ENCODE measurements at regions not wholly inside any gene's neighbourhood (a gene's known extent, or its start where the extent isn't known, plus 50 kb on each side); places are given as distances from the start of the nearest gene placed in this dataset.

DNA sequence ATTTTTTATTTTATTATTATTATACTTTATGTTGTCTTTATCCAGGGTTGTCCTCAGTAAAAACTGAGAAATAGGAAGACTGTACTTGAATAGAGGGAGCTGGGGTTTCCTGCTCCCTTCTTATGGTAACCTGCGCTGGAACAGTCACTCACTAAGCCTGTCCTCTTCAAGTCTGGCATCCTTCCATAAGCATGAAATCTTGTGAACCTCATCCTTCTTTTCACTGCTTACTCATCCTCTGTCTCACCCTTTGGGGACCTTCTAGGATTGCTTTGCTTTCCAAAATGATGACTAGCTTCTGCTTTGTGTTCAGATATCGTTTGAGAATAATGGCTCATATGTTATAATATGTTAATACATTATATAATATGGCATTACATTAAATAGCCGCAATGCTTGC is 90.6 kb downstream of the C6orf118 start:
- no CpG with 5 or more reads among the region's 3 CpGs for WGBS (ENCODE audit: extremely low coverage, insufficient read length, low lambda C conversion rate)
- Mint-ChIP-seq H3K27ac (no peak overlapping the region), H3K36me3 (ENCODE audit: insufficient read depth in 1 of 3, low read depth in 3 of 3) (no peaks in the 10 kb centered on the region), H3K4me1 (0 out of 4 replicates have a peak, but pooled peaks cover 0 to 3% of the 10 kb centered on the region in 2 experiments), H3K27me3 (ENCODE audit: low read depth) (no peaks in the 10 kb centered on the region), H3K4me3 (no peak overlapping the region), H3K9me3 (no peaks in the 10 kb centered on the region; a peak in 1 of 5 replicates)
- no peak overlapping the region for H3K18ac ChIP-seq (ENCODE audit: insufficient read length, low read depth, low read length)
- no peak overlapping the region for H2BK120ac ChIP-seq (ENCODE audit: low read depth, low read length, poor library complexity, severe bottlenecking)
- H2BK15ac ChIP-seq (ENCODE audit: low read depth, low read length) = no peak overlapping the region
- H3K9ac ChIP-seq (ENCODE audit: extremely low read depth, insufficient read length, low read length) = no peak overlapping the region
- no peaks in the 10 kb centered on the region for H3K79me1 ChIP-seq (ENCODE audit: insufficient read depth, low read depth, low read length, poor library complexity, severe bottlenecking)
- H3K4me1 ChIP-seq (ENCODE audit: insufficient read depth, low read length) = no peaks in the 10 kb centered on the region
- no peak overlapping the region for H2BK5ac ChIP-seq (ENCODE audit: insufficient read length, low read length)
- H3K14ac ChIP-seq (ENCODE audit: insufficient read depth, low read length) = no peak overlapping the region
- no peak overlapping the region for H3K23ac ChIP-seq (ENCODE audit: insufficient read length, low read depth, low read length)
- no peak overlapping the region for H3K4me2 ChIP-seq (ENCODE audit: insufficient read depth, insufficient read length, low read length)
- H4K91ac ChIP-seq (ENCODE audit: insufficient read length, low read depth, low read length) = no peak overlapping the region
- no peaks in the 10 kb centered on the region for H3K27me3 ChIP-seq (ENCODE audit: insufficient read depth, low read length)
- no peak overlapping the region for H3K4ac ChIP-seq (ENCODE audit: low read depth, low read length)
- no peak overlapping the region for H3K56ac ChIP-seq (ENCODE audit: insufficient read length, low read depth, low read length)
- H4K20me1 ChIP-seq (ENCODE audit: control insufficient read depth, insufficient read depth, insufficient read length) = no peaks in the 10 kb centered on the region
- H2AK5ac ChIP-seq (ENCODE audit: insufficient read length, low read length) = no peak overlapping the region
- no peak overlapping the region for H4K8ac ChIP-seq (replicated peaks; ENCODE audit: insufficient read length, low read depth, low read length)
- H3K23me2 ChIP-seq (ENCODE audit: insufficient read length, low read depth, low read length, poor library complexity, severe bottlenecking) = no peaks in the 10 kb centered on the region
- no peak overlapping the region for H3T11ph ChIP-seq (ENCODE audit: low read length)
- no peak overlapping the region for H2BK20ac ChIP-seq (ENCODE audit: low read depth, low read length, poor library complexity, severe bottlenecking)
- TF ChIP-seq, protein P1, sequence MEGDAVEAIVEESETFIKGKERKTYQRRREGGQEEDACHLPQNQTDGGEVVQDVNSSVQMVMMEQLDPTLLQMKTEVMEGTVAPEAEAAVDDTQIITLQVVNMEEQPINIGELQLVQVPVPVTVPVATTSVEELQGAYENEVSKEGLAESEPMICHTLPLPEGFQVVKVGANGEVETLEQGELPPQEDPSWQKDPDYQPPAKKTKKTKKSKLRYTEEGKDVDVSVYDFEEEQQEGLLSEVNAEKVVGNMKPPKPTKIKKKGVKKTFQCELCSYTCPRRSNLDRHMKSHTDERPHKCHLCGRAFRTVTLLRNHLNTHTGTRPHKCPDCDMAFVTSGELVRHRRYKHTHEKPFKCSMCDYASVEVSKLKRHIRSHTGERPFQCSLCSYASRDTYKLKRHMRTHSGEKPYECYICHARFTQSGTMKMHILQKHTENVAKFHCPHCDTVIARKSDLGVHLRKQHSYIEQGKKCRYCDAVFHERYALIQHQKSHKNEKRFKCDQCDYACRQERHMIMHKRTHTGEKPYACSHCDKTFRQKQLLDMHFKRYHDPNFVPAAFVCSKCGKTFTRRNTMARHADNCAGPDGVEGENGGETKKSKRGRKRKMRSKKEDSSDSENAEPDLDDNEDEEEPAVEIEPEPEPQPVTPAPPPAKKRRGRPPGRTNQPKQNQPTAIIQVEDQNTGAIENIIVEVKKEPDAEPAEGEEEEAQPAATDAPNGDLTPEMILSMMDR (conservative IDR thresholded peaks at IDR 0.05) = no peak
- no peak overlapping the region for H2AFZ ChIP-seq (ENCODE audit: low read length)
- no peak overlapping the region for H4K5ac ChIP-seq (ENCODE audit: insufficient read length, low read depth, low read length)
- no peak overlapping the region for H3K27ac ChIP-seq (ENCODE audit: insufficient read length, low read depth, low read length)
- no peaks in the 10 kb centered on the region for H3K9me3 ChIP-seq (ENCODE audit: control insufficient read depth, low read depth, low read length)
- DNase-seq = no peak
- H3K79me2 ChIP-seq (ENCODE audit: insufficient read depth, low read length) = no peaks in the 10 kb centered on the region
- no peak overlapping the region for H2BK12ac ChIP-seq (ENCODE audit: insufficient read length, low read depth, low read length)

Measured in H9 (cell line).